Endothelial cell (in vitro differentiated cells): ENCODE measurements at regions not wholly inside any gene's neighbourhood (a gene's known extent, or its start where the extent isn't known, plus 50 kb on each side); places are given as distances from the start of the nearest gene placed in this dataset.

ENCODE experiments used
- DNase-seq: peaks from one replicate; pipeline ENCODE4 v3.0.0; 2021; ENCODE audit warnings: low spot score
- H3K27ac Mint-ChIP-seq: one replicate; pipeline ENCODE4 v1.8.0; 2021; ENCODE audit warnings: mixed read lengths, inconsistent platforms; ENCODE audit not compliant: unreplicated experiment
- H3K27me3 Mint-ChIP-seq: one replicate; pipeline ENCODE4 v1.8.0; 2021; ENCODE audit warnings: mild to moderate bottlenecking, moderate library complexity, mixed read lengths, inconsistent platforms; ENCODE audit not compliant: unreplicated experiment
- H3K36me3 Mint-ChIP-seq: one replicate; pipeline ENCODE4 v1.8.0; 2021; ENCODE audit warnings: mild to moderate bottlenecking, low read depth, mixed read lengths, inconsistent platforms; ENCODE audit not compliant: unreplicated experiment
- H3K4me1 Mint-ChIP-seq: one replicate; pipeline ENCODE4 v1.8.0; 2021; ENCODE audit warnings: mild to moderate bottlenecking, mixed read lengths, inconsistent platforms; ENCODE audit not compliant: unreplicated experiment
- H3K4me3 Mint-ChIP-seq: one replicate; pipeline ENCODE4 v1.8.0; 2021; ENCODE audit warnings: mild to moderate bottlenecking, mixed read lengths, inconsistent platforms; ENCODE audit not compliant: unreplicated experiment
- H3K9me3 Mint-ChIP-seq: one replicate; pipeline ENCODE4 v1.8.0; 2021; ENCODE audit warnings: mixed read lengths, inconsistent platforms; ENCODE audit not compliant: unreplicated experiment
- TF ChIP-seq, protein P1 (sequence below): fragments of 200-600 bp; sonication (generic); IDR thresholded peaks from one replicate; pipeline ENCODE4 v1.5.0; 2021; ENCODE audit warnings: antibody characterized with exemption; ENCODE audit not compliant: unreplicated experiment

DNA sequence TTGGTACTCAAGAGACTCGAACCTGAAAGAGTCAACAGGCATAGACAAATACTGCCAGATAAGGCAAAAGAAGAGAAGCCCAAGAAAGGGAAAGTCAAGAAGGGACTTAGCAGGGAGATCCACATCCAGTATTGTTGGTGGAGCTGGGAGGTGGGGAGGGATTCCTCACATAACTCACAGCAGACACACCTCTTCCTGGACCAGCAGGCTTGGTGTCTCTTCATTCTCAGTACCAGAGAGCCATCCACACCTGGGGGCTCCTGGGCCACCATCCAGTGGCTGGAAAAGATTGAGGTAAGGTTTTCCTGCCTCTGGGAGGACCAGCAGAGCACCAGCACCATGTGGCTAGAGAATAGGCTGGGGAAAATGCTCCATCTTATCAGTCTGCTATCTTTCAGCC, 161.6 kb upstream of the SESN3 start:
- TF ChIP-seq, protein P1, sequence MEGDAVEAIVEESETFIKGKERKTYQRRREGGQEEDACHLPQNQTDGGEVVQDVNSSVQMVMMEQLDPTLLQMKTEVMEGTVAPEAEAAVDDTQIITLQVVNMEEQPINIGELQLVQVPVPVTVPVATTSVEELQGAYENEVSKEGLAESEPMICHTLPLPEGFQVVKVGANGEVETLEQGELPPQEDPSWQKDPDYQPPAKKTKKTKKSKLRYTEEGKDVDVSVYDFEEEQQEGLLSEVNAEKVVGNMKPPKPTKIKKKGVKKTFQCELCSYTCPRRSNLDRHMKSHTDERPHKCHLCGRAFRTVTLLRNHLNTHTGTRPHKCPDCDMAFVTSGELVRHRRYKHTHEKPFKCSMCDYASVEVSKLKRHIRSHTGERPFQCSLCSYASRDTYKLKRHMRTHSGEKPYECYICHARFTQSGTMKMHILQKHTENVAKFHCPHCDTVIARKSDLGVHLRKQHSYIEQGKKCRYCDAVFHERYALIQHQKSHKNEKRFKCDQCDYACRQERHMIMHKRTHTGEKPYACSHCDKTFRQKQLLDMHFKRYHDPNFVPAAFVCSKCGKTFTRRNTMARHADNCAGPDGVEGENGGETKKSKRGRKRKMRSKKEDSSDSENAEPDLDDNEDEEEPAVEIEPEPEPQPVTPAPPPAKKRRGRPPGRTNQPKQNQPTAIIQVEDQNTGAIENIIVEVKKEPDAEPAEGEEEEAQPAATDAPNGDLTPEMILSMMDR = no peak
- no peak for DNase-seq
- no peaks in the 10 kb centered on the region for H3K36me3 Mint-ChIP-seq
- no peak overlapping the region for H3K27ac Mint-ChIP-seq
- H3K27me3 Mint-ChIP-seq = no peaks in the 10 kb centered on the region
- H3K4me1 Mint-ChIP-seq = peaks cover 9% of the 10 kb centered on the region
- no peak overlapping the region for H3K4me3 Mint-ChIP-seq
- no peaks in the 10 kb centered on the region for H3K9me3 Mint-ChIP-seq

DNA sequence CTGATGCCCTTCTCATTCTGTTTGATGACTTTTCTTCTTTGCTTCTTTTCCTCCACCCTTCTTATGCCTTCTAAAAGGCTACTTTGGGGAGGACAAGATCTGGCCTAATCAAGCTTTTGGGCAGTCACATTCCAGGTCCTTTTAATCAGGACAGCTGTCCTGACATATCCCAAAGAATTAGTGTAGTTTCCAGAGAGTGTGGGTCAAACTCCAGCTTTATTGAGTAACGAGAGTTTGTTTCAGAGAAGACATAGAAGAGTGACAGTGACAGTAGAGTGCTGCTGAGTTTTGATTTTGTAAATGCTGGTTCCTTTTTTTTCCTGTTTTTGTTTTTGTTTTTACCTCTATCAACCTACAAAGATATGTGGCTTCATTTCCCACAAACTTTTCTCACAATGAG, 158.4 kb upstream of the SESN3 start:
- Mint-ChIP-seq H3K27me3 (peaks cover 1% of the 10 kb centered on the region), H3K36me3 (no peaks in the 10 kb centered on the region), H3K9me3 (no peaks in the 10 kb centered on the region), H3K4me3 (no peak overlapping the region), H3K27ac (no peak overlapping the region), H3K4me1 (peaks cover 14% of the 10 kb centered on the region)
- DNase-seq = no peak
- TF ChIP-seq, protein P1 = no peak

DNA sequence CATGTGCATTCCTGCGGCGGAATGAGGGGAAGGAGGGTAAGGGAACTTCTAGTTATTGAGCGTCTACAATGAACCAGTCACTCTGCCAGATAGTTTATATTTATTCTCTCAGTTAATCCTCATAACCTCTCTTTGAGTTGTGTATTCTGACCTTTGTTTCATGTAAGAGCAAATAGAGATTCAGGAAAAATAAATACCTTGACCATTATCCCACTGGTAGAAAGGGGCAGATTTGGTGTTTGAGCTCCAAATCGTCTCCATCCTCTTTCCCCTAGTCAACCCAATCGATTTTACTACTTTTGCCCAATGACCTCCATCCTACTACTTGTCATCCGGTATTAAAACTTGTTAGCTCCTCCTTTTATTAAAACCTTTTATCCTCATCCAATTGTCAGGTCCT, 157.1 kb upstream of the SESN3 start:
- H3K9me3 Mint-ChIP-seq = no peaks in the 10 kb centered on the region
- H3K27me3 Mint-ChIP-seq = peaks cover 1% of the 10 kb centered on the region
- TF ChIP-seq, protein P1 = no peak
- DNase-seq = no peak
- H3K4me1 Mint-ChIP-seq = peaks cover 14% of the 10 kb centered on the region
- no peaks in the 10 kb centered on the region for H3K36me3 Mint-ChIP-seq
- H3K27ac Mint-ChIP-seq = no peak overlapping the region
- H3K4me3 Mint-ChIP-seq = no peak overlapping the region

DNA sequence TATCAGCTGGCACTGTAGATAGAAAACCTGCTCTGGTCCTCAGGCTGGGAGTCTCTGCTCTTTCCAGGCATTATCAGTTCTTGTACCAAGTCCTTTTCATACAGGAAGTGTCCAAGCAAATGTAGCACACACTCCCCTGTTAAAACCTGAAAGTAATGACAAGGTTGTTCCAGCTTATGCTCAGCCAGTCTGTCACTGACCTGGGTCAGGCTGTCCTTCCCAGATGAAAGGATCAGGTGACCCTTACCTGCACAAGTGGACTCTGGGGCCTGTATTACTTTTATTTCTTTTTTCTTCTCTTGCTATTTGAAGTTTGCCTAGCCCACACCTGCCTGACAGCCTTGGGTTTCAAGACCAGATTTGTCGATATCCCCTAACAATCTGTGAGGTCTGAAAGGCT, 156.3 kb upstream of the SESN3 start:
- TF ChIP-seq, protein P1 = no peak
- H3K4me3 Mint-ChIP-seq = no peak overlapping the region
- no peaks in the 10 kb centered on the region for H3K9me3 Mint-ChIP-seq
- peaks cover 14% of the 10 kb centered on the region for H3K4me1 Mint-ChIP-seq
- no peak for DNase-seq
- H3K27ac Mint-ChIP-seq = no peak overlapping the region
- H3K27me3 Mint-ChIP-seq = peaks cover 1% of the 10 kb centered on the region
- no peaks in the 10 kb centered on the region for H3K36me3 Mint-ChIP-seq

DNA sequence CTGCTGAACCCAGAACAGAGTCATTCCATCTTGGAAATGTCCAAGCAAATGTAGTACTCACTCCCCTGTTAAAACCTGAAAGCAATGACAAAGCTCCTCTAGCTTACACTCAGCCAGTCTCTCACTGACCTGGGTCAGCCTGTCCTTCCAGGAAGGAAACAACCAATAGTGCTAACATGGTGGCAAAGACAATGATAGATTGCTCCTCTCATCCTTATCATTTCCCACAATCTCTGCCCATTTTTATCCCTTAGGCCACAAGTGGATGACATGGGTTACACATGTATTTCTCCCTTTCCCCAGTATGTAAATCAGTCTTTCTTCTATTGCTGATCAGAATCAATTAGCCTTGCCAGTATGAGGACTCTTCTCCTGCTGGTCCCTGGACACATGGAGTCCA, 154.6 kb upstream of the SESN3 start:
- H3K27ac Mint-ChIP-seq = no peak overlapping the region

More for the DNA sequence above, 154.6 kb upstream of the SESN3 start:
- DNase-seq = no peak
- TF ChIP-seq, protein P1 = no peak
- Mint-ChIP-seq H3K4me3 (no peak overlapping the region), H3K4me1 (peaks cover 14% of the 10 kb centered on the region), H3K9me3 (no peaks in the 10 kb centered on the region), H3K36me3 (no peaks in the 10 kb centered on the region), H3K27me3 (peaks cover 3% of the 10 kb centered on the region)
